ENCODE measurements at regions not wholly inside any gene's neighbourhood (a gene's known extent, or its start where the extent isn't known, plus 50 kb on each side); places are given as distances from the start of the nearest gene placed in this dataset.
"Not testable (repeated sequence)": the region's sequence is repeated elsewhere in the genome, so short reads cannot be mapped to it uniquely, and the experiment has no call there.

DNA sequence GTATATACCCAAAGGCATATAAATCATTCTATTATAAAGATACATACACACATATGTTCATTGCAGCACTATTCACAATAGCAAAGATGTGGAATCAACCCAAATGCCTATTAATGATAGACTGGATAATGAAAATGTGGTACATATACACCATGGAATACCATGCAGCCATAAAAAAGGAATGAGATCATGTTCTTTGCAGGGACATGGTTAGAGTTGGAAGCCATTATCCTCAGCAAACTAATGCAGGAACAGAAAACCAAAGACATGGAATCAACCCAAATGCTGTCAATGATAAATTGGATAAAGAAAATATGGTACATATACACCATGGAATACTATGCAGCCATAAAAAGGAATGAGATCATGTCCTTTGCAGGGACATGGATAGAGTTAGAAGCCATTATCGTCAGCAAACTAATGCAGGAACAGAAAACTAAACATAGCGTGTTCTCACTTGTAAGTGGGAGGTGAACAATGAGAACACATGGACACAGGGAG is 166.4 kb downstream of the TPBG start:
- TF ChIP-seq, protein P1, sequence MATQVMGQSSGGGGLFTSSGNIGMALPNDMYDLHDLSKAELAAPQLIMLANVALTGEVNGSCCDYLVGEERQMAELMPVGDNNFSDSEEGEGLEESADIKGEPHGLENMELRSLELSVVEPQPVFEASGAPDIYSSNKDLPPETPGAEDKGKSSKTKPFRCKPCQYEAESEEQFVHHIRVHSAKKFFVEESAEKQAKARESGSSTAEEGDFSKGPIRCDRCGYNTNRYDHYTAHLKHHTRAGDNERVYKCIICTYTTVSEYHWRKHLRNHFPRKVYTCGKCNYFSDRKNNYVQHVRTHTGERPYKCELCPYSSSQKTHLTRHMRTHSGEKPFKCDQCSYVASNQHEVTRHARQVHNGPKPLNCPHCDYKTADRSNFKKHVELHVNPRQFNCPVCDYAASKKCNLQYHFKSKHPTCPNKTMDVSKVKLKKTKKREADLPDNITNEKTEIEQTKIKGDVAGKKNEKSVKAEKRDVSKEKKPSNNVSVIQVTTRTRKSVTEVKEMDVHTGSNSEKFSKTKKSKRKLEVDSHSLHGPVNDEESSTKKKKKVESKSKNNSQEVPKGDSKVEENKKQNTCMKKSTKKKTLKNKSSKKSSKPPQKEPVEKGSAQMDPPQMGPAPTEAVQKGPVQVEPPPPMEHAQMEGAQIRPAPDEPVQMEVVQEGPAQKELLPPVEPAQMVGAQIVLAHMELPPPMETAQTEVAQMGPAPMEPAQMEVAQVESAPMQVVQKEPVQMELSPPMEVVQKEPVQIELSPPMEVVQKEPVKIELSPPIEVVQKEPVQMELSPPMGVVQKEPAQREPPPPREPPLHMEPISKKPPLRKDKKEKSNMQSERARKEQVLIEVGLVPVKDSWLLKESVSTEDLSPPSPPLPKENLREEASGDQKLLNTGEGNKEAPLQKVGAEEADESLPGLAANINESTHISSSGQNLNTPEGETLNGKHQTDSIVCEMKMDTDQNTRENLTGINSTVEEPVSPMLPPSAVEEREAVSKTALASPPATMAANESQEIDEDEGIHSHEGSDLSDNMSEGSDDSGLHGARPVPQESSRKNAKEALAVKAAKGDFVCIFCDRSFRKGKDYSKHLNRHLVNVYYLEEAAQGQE (IDR thresholded peaks at IDR 0.05; ENCODE audit: insufficient read depth in 1 of 2, low read depth in 2 of 2, low read length in 1 of 2) = not testable (repeated sequence)
- TF ChIP-seq CTCF (IDR thresholded peaks at IDR 0.05); SIN3A (IDR thresholded peaks at IDR 0.05; ENCODE audit: borderline replicate concordance, insufficient read depth, low read depth, low read length); POLR2AphosphoS5 (IDR thresholded peaks at IDR 0.05; ENCODE audit: low read depth, low read length): not testable (repeated sequence)
